Iris pigment epithelial cell (primary cell): ENCODE measurements at regions not wholly inside any gene's neighbourhood (a gene's known extent, or its start where the extent isn't known, plus 50 kb on each side); places are given as distances from the start of the nearest gene placed in this dataset.

Experiments
- DNase-seq: peaks from one replicate; pipeline ENCODE4 v3.0.0-alpha.2; 2011; ENCODE audit warnings: low read depth

GRCh38 chr7:46754140-46754720, 827.7 kb downstream of the TNS3 start:
- peak; percentile 68 for DNase-seq

DNA sequence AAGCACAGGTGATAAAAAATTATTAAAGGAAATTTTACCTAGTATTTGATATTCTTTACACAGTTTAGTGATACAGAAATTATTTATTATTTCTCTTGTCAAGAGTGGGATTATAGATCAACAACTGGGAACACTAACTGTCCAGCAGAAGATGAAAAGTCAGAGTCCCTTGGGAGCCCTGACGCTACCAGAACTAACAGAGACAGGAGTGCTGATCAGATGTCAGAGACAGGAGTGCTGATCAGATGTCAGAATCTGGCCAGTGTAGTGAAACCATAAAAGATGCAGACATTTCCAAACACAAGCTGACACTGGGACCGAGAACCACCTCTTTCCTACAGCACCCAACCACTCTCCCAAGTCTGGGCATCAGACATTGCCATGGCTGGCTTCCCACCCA, 828.2 kb downstream of the TNS3 start:
- no peak for DNase-seq

DNA sequence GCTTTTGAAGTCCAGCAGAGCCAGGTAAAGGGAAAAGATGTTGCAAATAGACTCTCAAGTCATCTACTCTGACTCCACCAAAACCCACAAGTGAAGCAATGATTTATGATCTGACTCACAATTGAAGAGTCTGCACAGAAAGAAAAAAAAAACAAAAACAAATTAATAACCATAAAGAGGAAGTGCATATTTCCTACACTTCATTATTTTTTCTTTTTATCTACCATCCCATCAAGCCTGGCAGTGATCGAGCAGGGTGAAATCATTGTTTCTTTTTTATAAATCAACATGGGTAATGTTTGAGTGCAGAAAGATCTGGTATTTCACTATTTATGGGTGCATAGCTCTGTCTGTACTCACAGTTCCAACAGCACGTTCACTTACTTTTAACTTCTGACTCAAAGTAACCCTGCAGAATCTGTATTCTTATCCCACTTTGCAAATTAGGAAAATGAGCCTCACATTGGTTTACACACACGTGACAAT, 829.0 kb downstream of the TNS3 start:
- peak; percentile 86 for DNase-seq

- DNase-seq: peak; percentile 84
Measured at GRCh38 chr7:46751927-46752723, 829.8 kb downstream of the TNS3 start.

DNA sequence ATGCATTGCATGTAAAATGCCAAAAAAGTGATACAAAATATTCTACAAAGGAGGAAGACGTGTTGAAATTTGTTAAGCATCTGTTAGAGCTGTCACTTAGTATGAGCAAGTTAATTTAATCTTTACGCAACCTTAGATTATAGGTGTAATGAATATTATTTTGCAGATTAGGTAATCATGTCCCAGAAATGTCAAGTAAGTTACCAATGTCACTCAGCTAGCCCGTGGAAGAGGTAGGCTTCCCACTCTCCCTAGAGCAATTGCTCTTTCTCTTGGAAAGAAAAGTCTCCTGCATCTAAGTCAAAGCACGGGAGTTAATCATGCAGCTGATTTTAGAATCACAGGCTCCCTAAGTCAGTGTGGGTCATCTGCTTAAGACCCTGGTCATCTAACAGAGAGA, 830.4 kb upstream of the IGFBP3 start:
- DNase-seq: no peak

DNA sequence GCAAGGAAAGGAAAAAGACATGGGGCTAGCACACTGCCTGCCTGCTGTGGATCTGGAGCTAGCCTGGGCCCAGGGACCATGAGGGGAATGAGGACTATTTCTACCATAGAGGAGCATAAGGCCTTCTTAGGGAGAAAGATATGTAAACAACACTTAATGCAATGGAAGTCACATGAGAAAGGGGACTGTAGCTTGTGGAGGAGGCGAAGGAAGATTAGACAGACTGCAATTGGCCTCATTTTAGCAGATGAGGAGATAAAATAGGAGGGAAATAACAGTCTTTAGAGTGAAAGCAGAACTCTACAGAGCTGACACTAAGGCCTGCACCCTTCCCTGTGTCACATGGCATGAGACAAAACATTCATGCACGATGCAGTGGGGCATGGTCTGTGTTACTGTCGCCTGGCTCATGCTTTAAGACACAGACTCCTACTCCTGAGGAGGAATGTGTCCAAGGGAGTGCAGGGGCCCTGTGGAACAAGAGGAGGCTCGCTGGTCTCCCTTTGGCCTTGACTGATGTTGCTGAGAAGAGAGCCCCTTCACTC, 829.3 kb upstream of the IGFBP3 start:
- no peak for DNase-seq

- DNase-seq: no peak
Measured at GRCh38 chr7:46747869-46748576, 827.0 kb upstream of the IGFBP3 start.

DNA sequence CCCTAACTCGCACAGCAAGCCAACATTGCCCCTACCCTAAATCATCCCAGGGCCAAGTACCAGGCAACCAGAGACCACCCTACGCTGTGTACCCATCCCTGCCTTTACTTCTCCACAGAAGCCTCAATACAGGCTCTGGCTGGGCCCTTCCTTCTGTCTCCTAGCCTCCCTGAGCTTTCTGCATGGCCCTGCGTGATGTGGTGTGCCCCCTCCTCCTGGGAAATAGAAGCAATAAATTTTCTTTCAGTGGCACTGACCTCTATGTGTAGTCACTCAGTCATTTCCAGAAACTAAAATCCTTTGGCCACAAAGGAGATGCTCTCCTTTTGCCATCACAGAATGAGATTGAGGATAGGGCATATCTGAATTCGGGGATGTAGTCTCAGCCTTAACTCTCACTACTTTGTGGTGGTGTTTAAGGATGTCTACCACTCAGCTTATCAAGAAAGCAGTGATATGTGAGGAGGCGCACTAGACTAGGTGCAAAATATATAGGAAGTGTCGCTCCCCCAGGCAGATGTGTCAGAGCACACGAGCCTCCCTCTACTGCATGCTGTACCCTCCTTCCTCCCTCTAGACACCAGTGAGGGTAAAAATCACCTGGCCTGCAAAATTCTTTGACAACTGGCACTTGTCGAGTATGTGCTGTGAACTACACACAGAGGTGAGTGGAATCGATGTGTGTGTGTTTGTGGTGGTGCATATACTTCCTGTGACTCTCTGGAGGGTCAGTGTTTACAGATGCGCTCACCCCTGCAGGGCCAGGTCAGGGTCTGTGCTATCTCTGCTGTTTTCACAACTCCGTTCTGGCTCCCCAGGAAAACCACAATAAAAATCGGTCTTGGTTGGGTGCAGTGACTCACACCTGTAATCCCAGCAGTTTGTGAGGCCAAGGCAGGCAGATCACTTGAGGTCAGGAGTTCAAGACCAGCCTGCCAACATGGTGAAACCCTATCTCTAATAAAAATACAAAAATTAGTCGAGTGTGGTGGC, 825.9 kb upstream of the IGFBP3 start:
- DNase-seq: no peak

- DNase-seq: no peak
Measured at GRCh38 chr7:46745707-46746090, 824.6 kb upstream of the IGFBP3 start.

DNA sequence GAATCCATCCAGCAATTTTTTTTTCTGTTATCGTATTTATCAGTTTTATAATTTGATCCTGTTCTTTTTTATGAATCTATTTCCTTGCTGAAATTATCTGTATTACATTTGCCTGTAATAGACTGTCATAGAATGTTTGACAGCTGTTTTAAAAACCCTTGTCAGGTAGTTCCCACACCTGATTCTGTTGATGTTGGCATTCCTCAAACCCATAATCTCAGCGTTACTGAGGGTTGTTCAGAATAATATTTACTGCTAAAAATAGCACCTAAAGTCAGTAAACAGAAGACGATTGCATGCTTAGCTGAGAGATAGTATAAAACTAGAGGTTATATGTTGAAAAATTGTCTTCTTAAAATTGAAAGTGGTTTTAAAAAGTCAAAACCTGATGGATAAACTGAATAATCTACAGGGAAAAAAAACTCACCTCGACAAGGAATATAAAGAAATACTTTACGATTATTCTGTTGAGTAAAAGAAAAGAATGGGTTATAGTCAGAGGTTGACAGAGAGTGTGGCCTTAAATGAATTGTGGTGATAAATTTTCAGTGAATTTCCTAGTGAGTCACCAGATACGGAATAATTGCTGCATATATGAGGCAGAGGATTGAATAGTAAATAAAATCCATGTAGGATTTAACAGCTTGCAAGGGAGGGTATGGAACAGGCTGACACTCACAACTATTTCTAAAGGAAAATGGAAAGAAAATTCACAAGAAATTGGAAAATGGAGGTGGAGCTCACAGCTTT, 824.1 kb upstream of the IGFBP3 start:
- no peak for DNase-seq

DNA sequence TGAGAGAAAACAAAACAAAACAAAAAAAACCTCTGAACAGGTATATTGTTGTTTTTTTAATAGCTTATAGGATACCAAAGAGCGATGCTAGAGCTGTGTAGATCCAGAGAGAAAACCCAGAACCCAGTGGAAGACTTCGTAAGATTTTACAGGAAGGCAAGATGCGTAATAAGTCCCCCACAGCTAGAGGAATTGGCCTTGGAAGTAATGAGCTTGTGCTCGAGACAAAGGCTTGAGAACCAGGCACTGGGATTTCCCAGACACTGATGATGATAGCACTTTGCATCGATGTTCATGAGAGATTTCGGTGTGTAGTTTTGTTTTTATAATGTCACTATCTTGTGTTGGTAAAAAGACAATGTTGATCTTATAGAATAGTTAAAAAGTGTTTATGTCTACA, 821.5 kb upstream of the IGFBP3 start:
- DNase-seq: no peak

- DNase-seq: no peak
Measured at GRCh38 chr7:46741938-46742540, 821.0 kb upstream of the IGFBP3 start.

DNA sequence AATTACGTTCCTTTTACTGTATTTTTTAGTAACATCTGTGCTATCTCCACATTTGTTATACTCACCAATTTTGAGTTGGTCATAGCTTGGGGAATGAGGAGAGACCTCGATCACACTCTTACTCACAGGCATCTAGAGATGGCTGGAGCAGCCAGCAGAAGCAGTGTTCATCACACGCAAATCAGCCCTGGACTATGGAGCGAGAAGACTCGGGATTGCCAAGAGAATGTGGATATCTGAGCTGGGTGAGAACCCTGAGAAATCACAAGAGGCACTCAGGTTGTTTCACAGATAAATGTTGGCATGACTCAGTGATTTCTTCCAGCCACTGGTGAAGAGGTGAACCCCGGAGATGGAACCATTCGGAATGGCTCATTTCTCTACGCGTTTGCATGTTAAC, 820.1 kb upstream of the IGFBP3 start:
- no peak for DNase-seq

- no peak for DNase-seq
Measured at GRCh38 chr7:46739518-46740234, 818.6 kb upstream of the IGFBP3 start.

- no peak for DNase-seq
Measured at GRCh38 chr7:46738796-46739195, 817.7 kb upstream of the IGFBP3 start.

DNA sequence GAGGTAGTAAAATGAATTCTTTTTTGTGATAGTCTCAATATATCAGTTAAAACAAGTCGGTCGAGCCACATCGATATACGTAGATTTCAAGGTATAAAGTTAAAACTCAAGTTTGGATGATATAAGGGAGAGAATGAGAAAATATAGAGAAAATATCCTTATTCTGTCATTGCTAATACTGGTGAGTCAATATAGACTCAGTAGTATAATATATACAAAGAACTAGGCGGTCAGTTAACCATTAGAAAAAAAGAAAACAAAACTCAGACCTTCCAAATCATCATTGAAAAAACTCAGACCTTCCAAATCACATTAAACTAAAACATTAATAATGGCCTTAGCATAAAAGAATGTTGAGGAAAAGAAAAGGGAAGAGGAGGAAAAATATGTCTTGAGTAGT, 817.1 kb upstream of the IGFBP3 start:
- DNase-seq: no peak

DNA sequence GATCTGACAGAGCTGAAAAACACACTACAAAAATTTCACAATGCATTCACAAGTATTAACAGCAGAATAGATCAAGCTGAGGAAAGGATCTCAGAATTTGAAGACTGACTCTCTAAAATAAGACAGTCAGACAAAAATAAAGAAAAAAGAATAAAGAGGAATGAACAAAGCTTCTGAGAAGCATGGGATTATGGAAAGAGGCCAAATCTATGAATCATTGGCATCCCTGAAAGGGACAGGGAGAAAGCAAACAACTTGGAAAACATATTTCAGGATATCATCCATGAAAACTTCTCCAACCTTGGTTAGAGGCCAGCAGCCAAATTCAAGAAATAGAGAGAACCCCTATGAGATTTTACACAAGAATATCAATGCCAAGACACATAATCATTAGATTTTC, 804.8 kb upstream of the IGFBP3 start:
- DNase-seq: peak; percentile 36

- DNase-seq: no peak
Measured at GRCh38 chr7:46725136-46725535, 804.1 kb upstream of the IGFBP3 start.

DNA sequence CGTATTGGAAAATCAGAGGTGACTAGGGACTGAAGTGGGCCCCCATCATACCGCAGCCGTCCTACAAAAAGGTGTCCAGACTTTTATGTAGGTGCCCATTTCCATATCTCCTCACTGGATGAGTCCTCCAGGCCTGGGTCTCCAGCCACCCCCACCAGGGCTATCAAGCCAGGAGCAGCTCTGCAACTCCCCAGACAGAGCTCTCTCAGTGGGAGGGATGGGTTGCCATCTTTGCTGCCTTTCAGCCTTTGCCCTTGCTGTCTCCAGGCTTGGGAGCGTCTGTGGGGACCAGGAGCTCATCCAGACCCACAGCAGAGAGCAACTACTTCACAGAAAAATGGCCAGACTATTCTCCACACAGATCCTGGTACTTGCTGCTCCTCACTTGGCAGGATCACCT, 802.7 kb upstream of the IGFBP3 start:
- DNase-seq: no peak

DNA sequence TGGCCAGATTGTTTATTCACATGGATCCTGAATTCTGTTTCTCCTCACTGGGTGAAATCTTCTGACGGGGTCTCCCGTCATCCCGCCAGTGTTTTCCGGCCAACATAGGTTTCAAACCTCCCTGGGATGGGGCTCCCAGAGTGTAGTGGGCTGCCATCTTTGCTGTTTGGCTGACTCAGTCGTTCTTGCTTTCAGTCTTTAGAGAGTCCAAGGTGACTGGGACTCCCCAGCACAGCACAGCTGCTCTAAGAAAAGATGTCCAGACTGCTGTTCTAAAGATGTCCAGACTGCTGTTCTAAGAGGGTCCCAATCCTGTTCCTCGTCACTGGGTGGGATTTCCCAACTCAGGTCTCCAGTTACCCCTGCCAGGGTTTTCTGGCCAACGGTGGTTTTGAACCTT, 801.9 kb upstream of the IGFBP3 start:
- no peak for DNase-seq
